Peyer's patch (tissue), 4 donors: ENCODE measurements at regions not wholly inside any gene's neighbourhood (a gene's known extent, or its start where the extent isn't known, plus 50 kb on each side); places are given as distances from the start of the nearest gene placed in this dataset.

Source experiments
- POLR2A ChIP-seq, 2 donors: fragments of 450-650 bp; IDR thresholded peaks; one replicate each; pipeline ENCODE4 v1.5.1; 2017; ENCODE audit warnings: antibody characterized with exemption in 2 of 2, mild to moderate bottlenecking in 2 of 2, moderate library complexity in 2 of 2
- TF ChIP-seq, protein P1 (sequence below), 6 experiments: fragments of 450-650 bp in 4 of 6; fragments of 200-600 bp in 2 of 6; sonication (generic) in 1 of 6; IDR thresholded peaks; one replicate each; pipeline ENCODE4 v1.5.1; 2017 to 2019; ENCODE audit warnings: antibody characterized with exemption in 6 of 6, mild to moderate bottlenecking in 3 of 6, moderate library complexity in 1 of 6

DNA sequence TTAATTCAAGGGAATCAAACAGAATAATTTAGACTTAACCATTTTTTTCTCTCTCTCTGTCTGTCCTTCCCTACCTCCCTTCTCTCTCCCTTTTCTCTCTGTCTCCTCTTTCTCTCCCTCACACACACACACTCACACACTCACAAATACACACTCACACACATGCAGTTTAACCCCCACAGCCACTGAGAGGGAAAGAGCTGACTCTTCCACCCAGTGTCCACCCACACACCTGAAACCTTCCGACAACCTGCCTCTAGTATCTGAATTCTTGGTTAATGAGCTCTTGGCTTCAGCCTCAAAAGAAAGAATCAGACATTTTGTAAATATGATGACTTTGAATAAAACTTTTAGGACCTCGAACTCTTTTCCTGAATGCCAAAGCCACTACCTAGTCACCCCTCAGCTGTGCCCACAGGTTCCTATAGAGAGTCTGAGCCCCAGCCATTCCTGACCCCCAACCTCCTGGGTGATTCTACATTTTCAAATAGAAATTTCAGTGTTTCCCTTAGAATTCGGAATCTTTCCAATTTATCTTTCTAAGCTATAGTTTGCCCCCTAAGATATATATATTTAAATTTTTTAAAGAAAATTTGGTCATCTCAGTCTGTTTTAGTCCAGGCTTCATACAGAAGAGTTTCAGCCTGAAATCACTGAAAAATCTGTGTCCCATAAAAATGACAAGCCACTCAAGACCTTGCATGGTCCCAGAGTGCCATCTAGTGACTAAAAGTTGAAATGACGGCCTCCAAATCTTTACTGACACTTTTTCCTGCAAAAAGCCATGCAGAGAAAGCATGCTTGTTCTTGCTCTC, 202.8 kb downstream of the IPMK start:
- TF ChIP-seq, protein P1, sequence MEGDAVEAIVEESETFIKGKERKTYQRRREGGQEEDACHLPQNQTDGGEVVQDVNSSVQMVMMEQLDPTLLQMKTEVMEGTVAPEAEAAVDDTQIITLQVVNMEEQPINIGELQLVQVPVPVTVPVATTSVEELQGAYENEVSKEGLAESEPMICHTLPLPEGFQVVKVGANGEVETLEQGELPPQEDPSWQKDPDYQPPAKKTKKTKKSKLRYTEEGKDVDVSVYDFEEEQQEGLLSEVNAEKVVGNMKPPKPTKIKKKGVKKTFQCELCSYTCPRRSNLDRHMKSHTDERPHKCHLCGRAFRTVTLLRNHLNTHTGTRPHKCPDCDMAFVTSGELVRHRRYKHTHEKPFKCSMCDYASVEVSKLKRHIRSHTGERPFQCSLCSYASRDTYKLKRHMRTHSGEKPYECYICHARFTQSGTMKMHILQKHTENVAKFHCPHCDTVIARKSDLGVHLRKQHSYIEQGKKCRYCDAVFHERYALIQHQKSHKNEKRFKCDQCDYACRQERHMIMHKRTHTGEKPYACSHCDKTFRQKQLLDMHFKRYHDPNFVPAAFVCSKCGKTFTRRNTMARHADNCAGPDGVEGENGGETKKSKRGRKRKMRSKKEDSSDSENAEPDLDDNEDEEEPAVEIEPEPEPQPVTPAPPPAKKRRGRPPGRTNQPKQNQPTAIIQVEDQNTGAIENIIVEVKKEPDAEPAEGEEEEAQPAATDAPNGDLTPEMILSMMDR (IDR thresholded peaks at IDR 0.05) = peak in 4 of 6 experiments; percentile 38 to 77 (median 72)
- no peak for TF ChIP-seq POLR2A (IDR thresholded peaks at IDR 0.05)
